Adrenal gland (tissue), 9 donors: ENCODE measurements at regions not wholly inside any gene's neighbourhood (a gene's known extent, or its start where the extent isn't known, plus 50 kb on each side); places are given as distances from the start of the nearest gene placed in this dataset.

Experiments used
- DNase-seq, 7 donors: peaks; one replicate each; pipeline ENCODE4 v3.0.0-alpha.2; 2019 to 2020
- H3K27ac ChIP-seq, 5 donors: fragments of 200-600 bp; sonication (generic) in 4 of 5; 1 replicate in 3 of 5; 2 replicates in 2 of 5; pipeline versions ENCODE4 v1.5.1 to v1.8.0; 2016 to 2020; ENCODE audit warnings: mild to moderate bottlenecking in 1 of 5
- H3K27me3 ChIP-seq: fragments of 200-600 bp; 2 replicates; pipeline ENCODE4 v1.8.0; 2021
- H3K36me3 ChIP-seq, 2 donors: fragments of 200-600 bp; replicated peaks in 1 of 2; 1 replicate in 1 of 2; 2 replicates in 1 of 2; pipeline versions ENCODE4 v1.5.1 to v1.8.0; 2018 to 2022
- H3K4me1 ChIP-seq, 2 donors: fragments of 200-600 bp; replicated peaks in 1 of 2; 1 replicate in 1 of 2; 2 replicates in 1 of 2; pipeline versions ENCODE4 v1.5.1 to v1.8.0; 2018 to 2021
- H3K4me3 ChIP-seq, 4 donors: fragments of 200-600 bp; sonication (generic) in 3 of 4; one replicate each; pipeline ENCODE4 v1.5.1; 2016 to 2018
- H3K9me3 ChIP-seq, 3 donors: fragments of 200-600 bp; sonication (generic) in 1 of 3; replicated peaks in 1 of 3; 1 replicate in 2 of 3; 2 replicates in 1 of 3; pipeline versions ENCODE4 v1.5.1 to v1.8.0; 2016 to 2021
- CTCF ChIP-seq, 6 experiments: fragments of 450-650 bp in 4 of 6; fragments of 200-600 bp in 2 of 6; sonication (generic) in 1 of 6; IDR thresholded peaks; 1 replicate in 5 of 6; 2 replicates in 1 of 6; pipeline versions ENCODE4 v1.5.1 to v1.8.0; 2016 to 2021; ENCODE audit warnings: antibody characterized with exemption in 6 of 6, mild to moderate bottlenecking in 2 of 6, moderate library complexity in 1 of 6
- POLR2A ChIP-seq, 2 donors: fragments of 450-650 bp; IDR thresholded peaks; one replicate each; pipeline ENCODE4 v1.6.1; 2017; ENCODE audit warnings: antibody characterized with exemption in 2 of 2, mild to moderate bottlenecking in 2 of 2, moderate library complexity in 1 of 2
- WGBS, 4 donors: extraction: QIAGEN DNeasy Blood & Tissue Kit in 2 of 4; methylation state at CpG; one replicate each; pipeline versions ENCODE4 v1.1.5 to v1.1.7; 2013 to 2017; 5-methylcytosine and 5-hydroxymethylcytosine counted together
- intact Hi-C, 2 donors: fragments of 100-400 bp; cut with DNase I; formaldehyde crosslinking; loops; one replicate each; pipeline versions ENCODE4 v1.14.1 to v1.15.0; 2022 to 2023
- donor health status: healthy with polysubstance abuse.
- donor health status: Bipolar disorder and iron deficiency.
- donor health status: DM: yes; HTN: yes; CAD: no.
- donor health status: DM: no; HTN: no; CAD: no.
- donor health status: DM: no; HTN: no; CAD: no.

DNA sequence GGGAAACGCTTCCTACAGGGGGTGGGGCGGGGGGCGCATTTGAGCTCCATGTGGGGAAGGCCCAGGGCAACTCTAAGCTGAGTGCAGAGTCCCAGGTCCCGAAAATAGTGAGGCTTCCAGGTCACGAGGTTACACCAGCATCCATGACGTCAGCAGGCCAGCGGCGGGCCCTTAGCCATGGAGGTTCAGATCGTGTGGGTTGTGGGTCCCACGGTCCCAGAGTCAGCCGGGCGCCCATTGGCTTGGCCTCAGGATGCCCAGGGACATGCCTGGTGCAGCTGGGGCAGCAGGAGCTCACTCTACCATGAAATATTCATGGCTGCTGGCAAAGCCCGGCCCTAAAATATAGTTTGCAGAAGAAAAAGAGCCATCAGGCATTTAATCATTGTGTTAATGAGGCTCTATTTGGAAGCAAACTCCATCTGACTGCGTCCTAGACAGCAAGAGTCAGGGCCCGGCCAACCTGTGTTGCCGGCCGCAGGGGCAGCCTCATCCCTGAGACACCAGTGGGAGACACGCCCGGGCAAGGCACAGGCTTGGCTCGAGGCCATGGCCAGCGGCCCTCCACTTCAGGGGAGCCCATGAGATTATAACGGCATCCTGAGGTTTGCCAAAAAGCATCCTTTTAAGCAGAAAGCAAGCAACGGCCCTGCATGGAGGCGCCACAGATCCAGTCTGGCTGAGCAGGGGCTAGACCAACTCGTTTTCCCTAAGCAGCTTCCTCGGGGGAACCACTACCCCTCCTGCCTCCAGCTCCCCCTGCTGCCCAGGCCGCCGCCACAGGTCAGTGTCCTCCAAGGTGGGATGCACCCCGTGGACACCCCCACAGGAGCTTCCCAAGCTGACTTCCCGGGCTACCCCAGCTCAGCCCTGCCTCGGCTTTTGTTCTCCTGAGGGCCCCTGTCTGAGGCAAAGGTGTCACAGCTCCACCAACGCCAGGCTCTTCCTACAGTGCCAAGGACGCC lies 108.9 kb upstream of the PPP1R26 start:
- TF ChIP-seq POLR2A (IDR thresholded peaks at IDR 0.05) (no peak), CTCF (IDR thresholded peaks at IDR 0.05) (no peak)
- intact Hi-C loops = no loop called here
- Histone ChIP-seq H3K27me3 (no peaks in the 10 kb centered on the region), H3K36me3 (no peaks in the 10 kb centered on the region), H3K4me1 (no peaks in the 10 kb centered on the region), H3K9me3 (no peaks in the 10 kb centered on the region), H3K4me3 (no peak overlapping the region), H3K27ac (no peak overlapping the region)
- 70 to 79% (median 75%) methylated on average over 17 to 33 of the region's 33 CpGs for WGBS, 4 donors
- no peak for DNase-seq

- Histone ChIP-seq H3K36me3 (no peaks in the 10 kb centered on the region), H3K27me3 (no peaks in the 10 kb centered on the region), H3K27ac (no peak overlapping the region), H3K4me3 (no peak overlapping the region), H3K4me1 (no peaks in the 10 kb centered on the region), H3K9me3 (no peaks in the 10 kb centered on the region)
- no peak for TF ChIP-seq CTCF (IDR thresholded peaks at IDR 0.05)
- TF ChIP-seq POLR2A (IDR thresholded peaks at IDR 0.05) = no peak
- 72 to 88% (median 85%) methylated on average over 6 to 12 of the region's 12 CpGs for WGBS, 4 donors
- intact Hi-C loops = no loop called here
- no peak for DNase-seq
Observed at GRCh38 chr9:135371535-135371934, 108.0 kb upstream of the PPP1R26 start.

DNA sequence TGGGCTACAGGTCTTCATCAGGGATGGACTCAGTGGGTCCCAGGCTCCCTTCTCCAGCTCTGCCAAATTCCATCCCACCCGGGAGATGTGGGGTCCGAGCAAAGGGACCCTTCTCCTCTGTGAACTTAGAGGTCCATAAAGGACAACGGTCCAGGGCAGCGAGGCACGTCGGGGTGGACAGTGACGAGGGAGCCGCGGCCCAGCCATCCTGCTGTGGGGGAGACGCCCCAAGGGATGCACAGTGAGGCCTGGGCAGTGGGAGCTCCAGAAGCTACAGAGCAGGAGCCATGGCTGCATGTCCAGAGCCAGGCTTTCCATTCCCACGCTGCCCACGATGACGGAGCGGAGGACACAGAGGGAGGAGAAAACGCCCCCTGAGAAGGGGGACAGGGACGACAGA lies 107.5 kb upstream of the PPP1R26 start:
- no peak for DNase-seq
- intact Hi-C loops = no loop called here
- no peak overlapping the region for H3K4me3 ChIP-seq
- no peak overlapping the region for H3K27ac ChIP-seq
- no peaks in the 10 kb centered on the region for H3K27me3 ChIP-seq
- WGBS, 4 donors = 66 to 83% (median 73%) methylated on average over 10 to 16 of the region's 16 CpGs
- TF ChIP-seq CTCF (IDR thresholded peaks at IDR 0.05) (no peak), POLR2A (IDR thresholded peaks at IDR 0.05) (no peak)
- no peaks in the 10 kb centered on the region for H3K36me3 ChIP-seq
- H3K9me3 ChIP-seq = no peaks in the 10 kb centered on the region
- H3K4me1 ChIP-seq = no peaks in the 10 kb centered on the region

GRCh38 chr9:135372501-135373008 lies 107.0 kb upstream of the PPP1R26 start:
- H3K27ac ChIP-seq = no peak overlapping the region
- no peaks in the 10 kb centered on the region for H3K36me3 ChIP-seq
- intact Hi-C loops = no loop called here
- no peak overlapping the region for H3K4me3 ChIP-seq
- WGBS, 4 donors = 57 to 86% (median 69%) methylated on average over 1 to 21 of the region's 21 CpGs
- H3K27me3 ChIP-seq = no peaks in the 10 kb centered on the region
- no peak for DNase-seq
- H3K9me3 ChIP-seq = no peaks in the 10 kb centered on the region
- no peak for TF ChIP-seq POLR2A (IDR thresholded peaks at IDR 0.05)
- TF ChIP-seq CTCF (IDR thresholded peaks at IDR 0.05) = no peak
- no peaks in the 10 kb centered on the region for H3K4me1 ChIP-seq
